Activated CD8-positive, alpha-beta T cell treated with anti-CD3 and anti-CD28 coated beads for 36 hours (primary cell): ENCODE measurements at regions not wholly inside any gene's neighbourhood (a gene's known extent, or its start where the extent isn't known, plus 50 kb on each side); places are given as distances from the start of the nearest gene placed in this dataset.
A peak's percentile ranks its signal among the peaks of the same experiment; 100 is the strongest.

Source experiments
- ATAC-seq: fragments of 200-7000 bp; cut with Tn5 transposase; one replicate; pipeline ENCODE4 v1.10.0; 2021; ENCODE audit warnings: mild to moderate bottlenecking, moderate library complexity
- CTCF ChIA-PET: fragments of 350-600 bp; sonication (Branson Sonifier 250); formaldehyde crosslinking; loops from one replicate; lab custom pipeline; 2021; ENCODE audit warnings: antibody characterized with exemption; lab: Charles Lee
- POLR2A ChIA-PET: fragments of 350-600 bp; sonication (Branson Sonifier 250); formaldehyde crosslinking; loops from one replicate; lab custom pipeline; 2021; ENCODE audit warnings: antibody characterized with exemption; lab: Charles Lee
- DNase-seq: peaks from one replicate; pipeline ENCODE4 v3.0.0-alpha.2; 2020
- H3K27ac Mint-ChIP-seq: one replicate; pipeline ENCODE4 v1.8.0; 2021; ENCODE audit warnings: mild to moderate bottlenecking, mixed read lengths
- H3K27me3 Mint-ChIP-seq: one replicate; pipeline ENCODE4 v1.8.0; 2021; ENCODE audit warnings: mixed read lengths
- H3K36me3 Mint-ChIP-seq: one replicate; pipeline ENCODE4 v1.8.0; 2021; ENCODE audit warnings: low read depth, mixed read lengths
- H3K4me1 Mint-ChIP-seq: one replicate; pipeline ENCODE4 v1.8.0; 2021; ENCODE audit warnings: low read depth, mixed read lengths
- H3K4me3 Mint-ChIP-seq: one replicate; pipeline ENCODE4 v1.8.0; 2021; ENCODE audit warnings: mild to moderate bottlenecking, moderate library complexity, mixed read lengths
- H3K9me3 Mint-ChIP-seq: one replicate; pipeline ENCODE4 v1.8.0; 2021; ENCODE audit warnings: mixed read lengths
- CTCF ChIP-seq: fragments of 200-600 bp; IDR thresholded peaks from one replicate; pipeline ENCODE4 v1.8.0; 2022; ENCODE audit warnings: antibody characterized with exemption, mild to moderate bottlenecking
- intact Hi-C: fragments of 100-400 bp; cut with micrococcal nuclease; formaldehyde crosslinking; loops from one replicate; pipeline ENCODE4 v1.10.0; 2022

GRCh38 chr7:12788171-12788570 lies 100.7 kb downstream of the ARL4A start:
- Mint-ChIP-seq H3K27me3 (no peaks in the 10 kb centered on the region), H3K4me1 (no peaks in the 10 kb centered on the region), H3K36me3 (no peaks in the 10 kb centered on the region), H3K27ac (no peak overlapping the region), H3K4me3 (no peak overlapping the region), H3K9me3 (no peaks in the 10 kb centered on the region)
- intact Hi-C loops = no loop called here
- TF ChIP-seq CTCF = no peak
- ChIA-PET POLR2A (no interaction called here), CTCF (no interaction called here)
- DNase-seq (no peak), ATAC-seq (no peak)

GRCh38 chr7:12788591-12788990 lies 101.2 kb downstream of the ARL4A start:
- ChIA-PET POLR2A (no interaction called here), CTCF (no interaction called here)
- no peaks in the 10 kb centered on the region for H3K4me1 Mint-ChIP-seq
- ATAC-seq (peak; percentile 53), DNase-seq (peak; percentile 6)
- no peaks in the 10 kb centered on the region for H3K9me3 Mint-ChIP-seq
- H3K27me3 Mint-ChIP-seq = no peaks in the 10 kb centered on the region
- intact Hi-C loops = no loop called here
- no peak overlapping the region for H3K4me3 Mint-ChIP-seq
- no peak overlapping the region for H3K27ac Mint-ChIP-seq
- no peak for TF ChIP-seq CTCF
- H3K36me3 Mint-ChIP-seq = no peaks in the 10 kb centered on the region

- Mint-ChIP-seq H3K4me1 (peaks cover 2% of the 10 kb centered on the region), H3K9me3 (no peaks in the 10 kb centered on the region), H3K27me3 (peaks cover 2% of the 10 kb centered on the region), H3K4me3 (no peak overlapping the region), H3K36me3 (no peaks in the 10 kb centered on the region), H3K27ac (no peak overlapping the region)
- intact Hi-C loops = no loop called here
- no peak for TF ChIP-seq CTCF
- CTCF ChIA-PET = no interaction called here
- DNase-seq (no peak), ATAC-seq (no peak)
- POLR2A ChIA-PET = no interaction called here
Observed at GRCh38 chr7:12794722-12795302, 107.4 kb downstream of the ARL4A start.

GRCh38 chr7:12796397-12797127 lies 109.1 kb downstream of the ARL4A start:
- H3K4me1 Mint-ChIP-seq = peaks cover 2% of the 10 kb centered on the region
- TF ChIP-seq CTCF = no peak
- no peak overlapping the region for H3K4me3 Mint-ChIP-seq
- peaks cover 5% of the 10 kb centered on the region for H3K27me3 Mint-ChIP-seq
- CTCF ChIA-PET = no interaction called here
- H3K27ac Mint-ChIP-seq = no peak overlapping the region
- ATAC-seq (no peak), DNase-seq (no peak)
- no peaks in the 10 kb centered on the region for H3K9me3 Mint-ChIP-seq
- H3K36me3 Mint-ChIP-seq = no peaks in the 10 kb centered on the region
- intact Hi-C loops = no loop called here
- POLR2A ChIA-PET = no interaction called here

GRCh38 chr7:12800486-12800885 lies 113.1 kb downstream of the ARL4A start:
- Mint-ChIP-seq H3K36me3 (no peaks in the 10 kb centered on the region), H3K4me3 (no peak overlapping the region), H3K27ac (no peak overlapping the region), H3K27me3 (peaks cover 7% of the 10 kb centered on the region), H3K9me3 (no peaks in the 10 kb centered on the region), H3K4me1 (peaks cover 5% of the 10 kb centered on the region)
- intact Hi-C loops = no loop called here
- POLR2A ChIA-PET = no interaction called here
- DNase-seq (no peak), ATAC-seq (no peak)
- CTCF ChIA-PET = interaction anchor here (0.6 kb wide), 1 partner anchor 182 kb away, joined by 3 read pairs; no protein-coding TSS in a partner anchor
- no peak for TF ChIP-seq CTCF
